ENCODE measurements at regions not wholly inside any gene's neighbourhood (a gene's known extent, or its start where the extent isn't known, plus 50 kb on each side); places are given as distances from the start of the nearest gene placed in this dataset.
A peak's percentile ranks its signal among the peaks of the same experiment; 100 is the strongest.
"Not testable (repeated sequence)": the region's sequence is repeated elsewhere in the genome, so short reads cannot be mapped to it uniquely, and the experiment has no call there.

- DNase-seq, result no peak
Observed at GRCh38 chrX:76509775-76510174, 82.3 kb downstream of the MAGEE1 start.

- DNase-seq, result no peak
Observed at GRCh38 chrX:76517544-76517943, 90.0 kb downstream of the MAGEE1 start.

- DNase-seq, result no peak
Observed at GRCh38 chrX:76520273-76521054, 93.0 kb downstream of the MAGEE1 start.

- not testable (repeated sequence) for DNase-seq
Observed at GRCh38 chrX:76535675-76536074, 108.2 kb downstream of the MAGEE1 start.

- no peak for DNase-seq
Observed at GRCh38 chrX:76538860-76539259, 111.3 kb downstream of the MAGEE1 start.

GRCh38 chrX:76543381-76543780 lies 115.9 kb downstream of the MAGEE1 start:
- DNase-seq, result not testable (repeated sequence)

- no peak for DNase-seq
Observed at GRCh38 chrX:76550016-76550415, 122.5 kb downstream of the MAGEE1 start.

GRCh38 chrX:76555269-76555668 lies 127.8 kb downstream of the MAGEE1 start:
- no peak for DNase-seq

- DNase-seq, result peak; percentile 3 to 15
Observed at GRCh38 chrX:76555816-76556215, 128.3 kb downstream of the MAGEE1 start.

- not testable (repeated sequence) for DNase-seq
Observed at GRCh38 chrX:76564842-76565241, 137.3 kb downstream of the MAGEE1 start.

- DNase-seq, result no peak
Observed at GRCh38 chrX:76605390-76605789, 177.9 kb downstream of the MAGEE1 start.

- DNase-seq, result no peak
Observed at GRCh38 chrX:76617020-76617419, 189.5 kb downstream of the MAGEE1 start.

- DNase-seq, result no peak
Observed at GRCh38 chrX:76643590-76643989, 216.1 kb downstream of the MAGEE1 start.

GRCh38 chrX:76651369-76651768 lies 223.9 kb downstream of the MAGEE1 start:
- not testable (repeated sequence) for DNase-seq

- no peak for DNase-seq
Observed at GRCh38 chrX:76657499-76657898, 230.0 kb downstream of the MAGEE1 start.
